Upper lobe of right lung (tissue), 1 donor: ENCODE measurements at regions not wholly inside any gene's neighbourhood (a gene's known extent, or its start where the extent isn't known, plus 50 kb on each side); places are given as distances from the start of the nearest gene placed in this dataset.

Experiments
- ATAC-seq: fragments of 200-7000 bp; cut with Tn5 transposase; one replicate; pipeline ENCODE4 v1.9.1; 2020; ENCODE audit warnings: mild to moderate bottlenecking, moderate library complexity
- DNase-seq: peaks from one replicate; pipeline ENCODE4 v3.0.0-alpha.2; 2020
- H3K27ac ChIP-seq: fragments of 200-600 bp; one replicate; pipeline ENCODE4 v1.8.0; 2022
- H3K27me3 ChIP-seq: fragments of 200-600 bp; one replicate; pipeline ENCODE4 v1.8.0; 2022; ENCODE audit warnings: mild to moderate bottlenecking
- H3K36me3 ChIP-seq: fragments of 200-600 bp; one replicate; pipeline ENCODE4 v1.8.0; 2022
- H3K4me1 ChIP-seq: fragments of 200-600 bp; one replicate; pipeline ENCODE4 v1.8.0; 2022
- H3K4me3 ChIP-seq: fragments of 200-600 bp; one replicate; pipeline ENCODE4 v1.8.0; 2022; ENCODE audit warnings: mild to moderate bottlenecking
- H3K9me3 ChIP-seq: fragments of 200-600 bp; one replicate; pipeline ENCODE4 v1.8.0; 2022
- intact Hi-C: fragments of 100-400 bp; cut with DNase I; formaldehyde crosslinking; loops from one replicate; pipeline ENCODE4 v1.11.0; 2022
- TF ChIP-seq, protein P1 (sequence below): fragments of 200-600 bp; IDR thresholded peaks from one replicate; pipeline ENCODE4 v1.8.0; 2022; ENCODE audit warnings: antibody characterized with exemption
- donor health status: DM: no; HTN: yes; CAD: no; lungs with severe emphysema.

DNA sequence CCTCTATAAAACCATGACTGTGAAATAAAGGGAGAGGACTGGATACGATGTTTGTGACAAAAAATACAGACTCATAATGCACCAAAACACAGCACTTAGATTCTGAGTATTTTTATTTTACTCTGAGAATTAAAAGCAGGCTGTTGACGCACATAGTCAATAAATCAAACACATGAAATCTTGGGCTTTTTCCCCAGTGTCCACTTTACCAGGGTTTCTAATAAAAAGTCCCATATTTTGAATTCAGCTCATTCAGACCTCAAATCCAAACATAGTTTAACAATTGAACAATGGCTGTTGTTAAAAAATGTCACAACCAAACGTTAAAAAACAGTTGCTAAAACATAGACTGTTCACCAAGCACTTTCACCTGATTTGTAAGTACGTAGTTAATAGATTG is 553.4 kb downstream of the LTN1 start:
- no peaks in the 10 kb centered on the region for H3K9me3 ChIP-seq
- no peak overlapping the region for H3K4me3 ChIP-seq
- no peaks in the 10 kb centered on the region for H3K36me3 ChIP-seq
- no peak overlapping the region for H3K27ac ChIP-seq
- H3K4me1 ChIP-seq = peaks cover 6% of the 10 kb centered on the region
- DNase-seq (no peak), ATAC-seq (no peak)
- intact Hi-C loops = no loop called here
- H3K27me3 ChIP-seq = no peaks in the 10 kb centered on the region
- TF ChIP-seq, protein P1, sequence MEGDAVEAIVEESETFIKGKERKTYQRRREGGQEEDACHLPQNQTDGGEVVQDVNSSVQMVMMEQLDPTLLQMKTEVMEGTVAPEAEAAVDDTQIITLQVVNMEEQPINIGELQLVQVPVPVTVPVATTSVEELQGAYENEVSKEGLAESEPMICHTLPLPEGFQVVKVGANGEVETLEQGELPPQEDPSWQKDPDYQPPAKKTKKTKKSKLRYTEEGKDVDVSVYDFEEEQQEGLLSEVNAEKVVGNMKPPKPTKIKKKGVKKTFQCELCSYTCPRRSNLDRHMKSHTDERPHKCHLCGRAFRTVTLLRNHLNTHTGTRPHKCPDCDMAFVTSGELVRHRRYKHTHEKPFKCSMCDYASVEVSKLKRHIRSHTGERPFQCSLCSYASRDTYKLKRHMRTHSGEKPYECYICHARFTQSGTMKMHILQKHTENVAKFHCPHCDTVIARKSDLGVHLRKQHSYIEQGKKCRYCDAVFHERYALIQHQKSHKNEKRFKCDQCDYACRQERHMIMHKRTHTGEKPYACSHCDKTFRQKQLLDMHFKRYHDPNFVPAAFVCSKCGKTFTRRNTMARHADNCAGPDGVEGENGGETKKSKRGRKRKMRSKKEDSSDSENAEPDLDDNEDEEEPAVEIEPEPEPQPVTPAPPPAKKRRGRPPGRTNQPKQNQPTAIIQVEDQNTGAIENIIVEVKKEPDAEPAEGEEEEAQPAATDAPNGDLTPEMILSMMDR = no peak

DNA sequence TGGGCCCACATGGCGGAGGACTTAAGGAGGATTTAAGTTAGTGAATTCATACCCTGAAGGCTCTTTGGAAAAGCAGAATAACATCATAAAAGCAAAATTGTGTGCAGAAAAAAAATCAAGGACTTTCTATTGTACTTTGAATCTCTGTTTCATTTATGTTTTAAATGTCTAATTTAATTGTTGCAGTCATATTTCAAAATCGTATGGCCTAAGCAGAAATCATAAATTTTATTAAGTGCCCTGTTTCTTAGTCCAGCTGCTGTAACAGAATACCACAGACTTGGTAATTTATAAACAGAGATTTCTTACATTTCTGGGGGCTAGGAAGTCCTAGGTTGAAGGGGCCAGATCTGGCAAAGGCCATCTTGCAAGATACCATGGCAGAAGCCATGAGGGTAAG is 555.6 kb downstream of the LTN1 start:
- Histone ChIP-seq H3K4me3 (no peak overlapping the region), H3K27me3 (no peaks in the 10 kb centered on the region), H3K9me3 (no peaks in the 10 kb centered on the region), H3K27ac (no peak overlapping the region), H3K36me3 (no peaks in the 10 kb centered on the region), H3K4me1 (peaks cover 6% of the 10 kb centered on the region)
- TF ChIP-seq, protein P1 = no peak
- intact Hi-C loops = no loop called here
- ATAC-seq = no peak
- no peak for DNase-seq

DNA sequence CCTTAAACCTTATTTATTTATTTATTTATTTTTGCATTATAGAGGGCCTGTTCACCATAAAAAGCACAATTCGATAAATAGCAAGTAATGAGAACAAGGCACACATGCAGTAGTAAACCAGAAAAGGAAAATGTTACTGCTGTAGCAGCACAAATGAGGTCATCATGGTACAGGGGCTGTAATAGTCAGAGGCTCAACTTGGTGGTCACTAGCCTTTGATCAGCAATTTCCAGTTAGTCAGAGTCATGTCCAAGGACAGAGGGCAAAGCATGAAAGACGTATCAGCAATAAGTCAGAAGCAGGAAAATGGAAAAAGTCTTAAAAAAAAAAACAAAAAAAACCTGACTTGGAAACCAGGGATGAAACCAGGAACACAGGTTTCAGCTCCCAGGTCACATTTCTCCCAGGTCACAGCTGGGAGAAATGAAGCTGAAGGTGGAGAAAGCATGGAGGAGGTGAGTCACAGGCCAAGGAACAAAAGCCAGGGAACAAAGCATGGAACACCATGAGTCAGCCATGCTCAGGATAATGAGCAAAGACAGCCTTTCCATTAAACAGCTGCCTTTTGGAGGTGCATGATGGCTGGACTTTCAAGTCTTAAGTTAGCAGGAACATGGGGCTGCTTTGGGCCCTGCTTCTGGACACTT is 556.3 kb downstream of the LTN1 start:
- intact Hi-C loops = no loop called here
- TF ChIP-seq, protein P1 = no peak
- DNase-seq = no peak
- no peak for ATAC-seq
- Histone ChIP-seq H3K27me3 (no peaks in the 10 kb centered on the region), H3K36me3 (no peaks in the 10 kb centered on the region), H3K27ac (no peak overlapping the region), H3K4me1 (peaks cover 6% of the 10 kb centered on the region), H3K4me3 (no peak overlapping the region), H3K9me3 (no peaks in the 10 kb centered on the region)

DNA sequence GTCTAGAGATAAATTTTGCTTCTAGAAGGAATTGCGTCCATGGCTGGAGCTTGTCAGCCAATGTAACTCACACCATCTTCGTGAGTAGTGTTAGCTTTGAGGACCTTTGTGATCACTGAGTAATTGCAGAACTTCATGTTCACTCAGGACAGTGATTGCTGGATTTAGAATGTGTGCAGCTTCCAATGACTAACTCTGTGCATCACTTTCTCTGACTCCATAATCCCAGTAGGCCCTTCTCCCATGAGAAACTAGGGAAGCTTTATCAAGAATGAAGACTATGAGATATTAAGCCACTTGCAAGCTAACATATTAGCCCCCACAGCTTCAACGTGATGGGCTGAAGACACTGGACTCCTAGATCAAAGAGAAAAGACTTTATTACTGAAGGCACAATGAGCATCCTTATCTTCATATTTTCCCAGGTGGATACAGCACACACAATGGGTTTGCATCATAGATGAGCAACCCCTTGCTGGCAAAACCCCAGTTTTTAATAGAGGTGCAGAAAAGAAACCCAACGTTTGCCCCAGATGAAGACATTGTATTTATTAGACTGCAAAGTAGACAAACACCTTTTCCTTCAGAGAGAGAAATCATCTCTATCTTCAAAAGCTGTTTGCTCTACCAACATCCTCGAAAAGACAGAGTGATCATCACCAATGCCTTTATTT is 561.0 kb downstream of the LTN1 start:
- Histone ChIP-seq H3K4me1 (no peaks in the 10 kb centered on the region), H3K27me3 (no peaks in the 10 kb centered on the region), H3K9me3 (no peaks in the 10 kb centered on the region), H3K27ac (no peak overlapping the region), H3K4me3 (no peak overlapping the region), H3K36me3 (no peaks in the 10 kb centered on the region)
- ATAC-seq (no peak), DNase-seq (no peak)
- intact Hi-C loops = no loop called here
- TF ChIP-seq, protein P1 = no peak

DNA sequence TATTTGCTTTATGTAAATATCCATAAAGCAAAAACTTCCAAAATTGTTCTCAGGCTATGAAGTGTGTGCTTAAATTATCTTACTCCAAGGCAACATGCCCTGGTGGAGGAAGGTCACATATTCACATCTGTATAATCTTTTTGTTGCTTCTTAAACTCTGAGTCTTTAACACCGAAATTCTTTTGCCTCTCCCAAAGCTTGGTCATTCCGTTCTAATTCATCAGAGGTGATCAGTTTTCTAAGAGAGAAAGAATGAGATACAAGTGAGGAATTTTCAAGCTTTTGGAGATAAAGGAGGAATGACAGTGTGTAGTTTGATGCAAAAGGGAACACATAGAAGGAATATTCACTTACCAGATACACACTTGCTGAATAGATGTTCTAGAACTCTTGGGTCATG is 561.7 kb downstream of the LTN1 start:
- no peak for ATAC-seq

More for the DNA sequence above, 561.7 kb downstream of the LTN1 start:
- Histone ChIP-seq H3K27ac (no peak overlapping the region), H3K9me3 (no peaks in the 10 kb centered on the region), H3K27me3 (no peaks in the 10 kb centered on the region), H3K4me1 (no peaks in the 10 kb centered on the region), H3K4me3 (no peak overlapping the region), H3K36me3 (no peaks in the 10 kb centered on the region)
- intact Hi-C loops = no loop called here
- TF ChIP-seq, protein P1 = no peak
- DNase-seq = no peak
